Kidney epithelial cell (primary cell): ENCODE measurements at regions not wholly inside any gene's neighbourhood (a gene's known extent, or its start where the extent isn't known, plus 50 kb on each side); places are given as distances from the start of the nearest gene placed in this dataset.
"Not testable (repeated sequence)": the region's sequence is repeated elsewhere in the genome, so short reads cannot be mapped to it uniquely, and the experiment has no call there.

Experiments
- DNase-seq: peaks from one replicate; pipeline ENCODE4 v3.0.0-alpha.2; 2010; ENCODE audit warnings: low read depth
- H3K27me3 ChIP-seq: 2 replicates; pipeline ENCODE4 v1.6.0; 2011; ENCODE audit warnings: low read length; ENCODE audit not compliant: control insufficient read depth, insufficient read depth
- H3K36me3 ChIP-seq: 2 replicates; pipeline ENCODE4 v1.5.1; 2011; ENCODE audit warnings: low read length; ENCODE audit not compliant: control insufficient read depth, insufficient read depth
- H3K4me3 ChIP-seq: 2 replicates; pipeline ENCODE4 v1.5.1; 2011; ENCODE audit warnings: low read depth, mild to moderate bottlenecking, control low read depth, low read length
- CTCF ChIP-seq: IDR thresholded peaks from 2 replicates; pipeline ENCODE4 v1.5.1; 2011; ENCODE audit warnings: mild to moderate bottlenecking, moderate library complexity, low read length, control low read depth, inconsistent platforms; ENCODE audit not compliant: insufficient read depth, poor library complexity, severe bottlenecking

GRCh38 chr2:7437716-7438632 is 520.8 kb downstream of the RNF144A start:
- no peak for DNase-seq
- TF ChIP-seq CTCF = no peak
- Histone ChIP-seq H3K4me3 (no peak overlapping the region), H3K27me3 (no peaks in the 10 kb centered on the region), H3K36me3 (no peaks in the 10 kb centered on the region)

- Histone ChIP-seq H3K4me3 (no peak overlapping the region), H3K36me3 (no peaks in the 10 kb centered on the region), H3K27me3 (no peaks in the 10 kb centered on the region)
- no peak for DNase-seq
- TF ChIP-seq CTCF = no peak
Observed at GRCh38 chr2:7438855-7439254, 521.6 kb downstream of the RNF144A start.

- no peak for TF ChIP-seq CTCF
- H3K27me3 ChIP-seq = no peaks in the 10 kb centered on the region
- no peaks in the 10 kb centered on the region for H3K36me3 ChIP-seq
- no peak overlapping the region for H3K4me3 ChIP-seq
- DNase-seq = no peak
Observed at GRCh38 chr2:7440977-7441376, 523.8 kb downstream of the RNF144A start.

GRCh38 chr2:7441841-7442240 is 524.6 kb downstream of the RNF144A start:
- H3K27me3 ChIP-seq, H3K36me3 ChIP-seq, H3K4me3 ChIP-seq, DNase-seq: not testable (repeated sequence)

GRCh38 chr2:7444626-7445025 is 527.4 kb downstream of the RNF144A start:
- no peak for TF ChIP-seq CTCF
- Histone ChIP-seq H3K4me3 (no peak overlapping the region), H3K27me3 (no peaks in the 10 kb centered on the region), H3K36me3 (no peaks in the 10 kb centered on the region)
- no peak for DNase-seq

- H3K36me3 ChIP-seq = no peaks in the 10 kb centered on the region
- TF ChIP-seq CTCF = no peak
- no peak for DNase-seq
- no peaks in the 10 kb centered on the region for H3K27me3 ChIP-seq
- no peak overlapping the region for H3K4me3 ChIP-seq
Observed at GRCh38 chr2:7448578-7449264, 531.5 kb downstream of the RNF144A start.
